Spleen (tissue), 11 donors: ENCODE measurements at regions not wholly inside any gene's neighbourhood (a gene's known extent, or its start where the extent isn't known, plus 50 kb on each side); places are given as distances from the start of the nearest gene placed in this dataset.

ENCODE experiments used
- DNase-seq: peaks from one replicate; pipeline ENCODE4 v3.0.0-alpha.2; 2020
- H3K27ac ChIP-seq, 8 donors: fragments of 200-600 bp; sonication (generic) in 7 of 8; 1 replicate in 4 of 8; 2 replicates in 4 of 8; pipeline versions ENCODE4 v1.5.0 to v1.8.0; 2016 to 2021; ENCODE audit warnings: inconsistent platforms in 4 of 8, mild to moderate bottlenecking in 4 of 8, moderate library complexity in 1 of 8
- H3K27me3 ChIP-seq, 7 donors: fragments of 200-600 bp; sonication (generic) in 6 of 7; replicated peaks in 1 of 7; 1 replicate in 4 of 7; 2 replicates in 3 of 7; pipeline versions ENCODE4 v1.5.0 to v1.8.0; 2016 to 2021; ENCODE audit warnings: inconsistent platforms in 3 of 7, mild to moderate bottlenecking in 1 of 7
- H3K36me3 ChIP-seq, 6 donors: fragments of 200-600 bp; sonication (generic) in 5 of 6; 1 replicate in 4 of 6; 2 replicates in 2 of 6; pipeline versions ENCODE4 v1.5.0 to v1.8.0; 2016 to 2021; ENCODE audit warnings: inconsistent platforms in 2 of 6
- H3K4me1 ChIP-seq, 6 donors: fragments of 200-600 bp; sonication (generic) in 5 of 6; 1 replicate in 3 of 6; 2 replicates in 3 of 6; pipeline versions ENCODE4 v1.5.0 to v1.8.0; 2016 to 2021; ENCODE audit warnings: inconsistent platforms in 3 of 6
- H3K4me3 ChIP-seq, 8 donors: fragments of 200-600 bp; sonication (generic) in 7 of 8; 1 replicate in 4 of 8; 2 replicates in 4 of 8; pipeline versions ENCODE4 v1.5.0 to v1.8.0; 2016 to 2021; ENCODE audit warnings: inconsistent platforms in 4 of 8, mild to moderate bottlenecking in 4 of 8, moderate library complexity in 2 of 8
- H3K9me3 ChIP-seq, 8 donors: fragments of 200-600 bp; sonication (generic) in 7 of 8; 1 replicate in 4 of 8; 2 replicates in 4 of 8; pipeline versions ENCODE4 v1.5.0 to v1.8.0; 2016 to 2021; ENCODE audit warnings: inconsistent platforms in 4 of 8
- POLR2A ChIP-seq, 3 donors: fragments of 450-650 bp; IDR thresholded peaks; one replicate each; pipeline ENCODE4 v1.5.1; 2017; ENCODE audit warnings: antibody characterized with exemption in 3 of 3, mild to moderate bottlenecking in 1 of 3
- POLR2AphosphoS5 ChIP-seq, 3 donors: sonication (generic); formaldehyde crosslinking; IDR thresholded peaks; one replicate each; pipeline ENCODE4 v1.5.1; 2017; ENCODE audit warnings: antibody characterized with exemption in 3 of 3
- WGBS, 5 donors: extraction: QIAGEN DNeasy Blood & Tissue Kit in 3 of 5; methylation state at CpG; one replicate each; pipeline versions ENCODE4 v1.1.5 to v1.1.7; 2013 to 2018; 5-methylcytosine and 5-hydroxymethylcytosine counted together
- intact Hi-C: fragments of 100-400 bp; cut with DNase I; formaldehyde crosslinking; loops from one replicate; pipeline ENCODE4 v1.15.0; 2023; ENCODE audit warnings: low total_unique reads
- TF ChIP-seq, protein P1 (sequence below), 11 experiments: fragments of 200-600 bp in 7 of 11; fragments of 450-650 bp in 4 of 11; sonication (generic) in 4 of 11; IDR thresholded peaks in 8 of 11; conservative IDR thresholded peaks in 3 of 11; 1 replicate in 7 of 11; 2 replicates in 4 of 11; pipeline versions ENCODE4 v1.4.0 to v1.8.0; 2016 to 2021; ENCODE audit warnings: antibody characterized with exemption in 11 of 11, inconsistent platforms in 4 of 11, mild to moderate bottlenecking in 1 of 11
- donor health status: healthy with polysubstance abuse.
- donor health status: DM: no; HTN: no; CAD: no; lungs with moderate emphysema.
- donor health status: DM: no; HTN: no; CAD: no.
- donor health status: Bipolar disorder and iron deficiency.
- donor health status: healthy.
- donor health status: DM: no; HTN: no; CAD: no.
- donor health status: DM: yes; HTN: yes; CAD: no.

GRCh38 chr7:115224922-115225321, 303.0 kb downstream of the MDFIC start:
- peaks cover 0 to 3% (median 0%) of the 10 kb centered on the region in 7 donors for H3K27me3 ChIP-seq
- TF ChIP-seq POLR2AphosphoS5 (IDR thresholded peaks at IDR 0.05) = no peak
- TF ChIP-seq, protein P1, sequence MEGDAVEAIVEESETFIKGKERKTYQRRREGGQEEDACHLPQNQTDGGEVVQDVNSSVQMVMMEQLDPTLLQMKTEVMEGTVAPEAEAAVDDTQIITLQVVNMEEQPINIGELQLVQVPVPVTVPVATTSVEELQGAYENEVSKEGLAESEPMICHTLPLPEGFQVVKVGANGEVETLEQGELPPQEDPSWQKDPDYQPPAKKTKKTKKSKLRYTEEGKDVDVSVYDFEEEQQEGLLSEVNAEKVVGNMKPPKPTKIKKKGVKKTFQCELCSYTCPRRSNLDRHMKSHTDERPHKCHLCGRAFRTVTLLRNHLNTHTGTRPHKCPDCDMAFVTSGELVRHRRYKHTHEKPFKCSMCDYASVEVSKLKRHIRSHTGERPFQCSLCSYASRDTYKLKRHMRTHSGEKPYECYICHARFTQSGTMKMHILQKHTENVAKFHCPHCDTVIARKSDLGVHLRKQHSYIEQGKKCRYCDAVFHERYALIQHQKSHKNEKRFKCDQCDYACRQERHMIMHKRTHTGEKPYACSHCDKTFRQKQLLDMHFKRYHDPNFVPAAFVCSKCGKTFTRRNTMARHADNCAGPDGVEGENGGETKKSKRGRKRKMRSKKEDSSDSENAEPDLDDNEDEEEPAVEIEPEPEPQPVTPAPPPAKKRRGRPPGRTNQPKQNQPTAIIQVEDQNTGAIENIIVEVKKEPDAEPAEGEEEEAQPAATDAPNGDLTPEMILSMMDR (IDR thresholded peaks at IDR 0.05 in 8 of 11, conservative IDR thresholded peaks at IDR 0.05 in 3 of 11) = no peak
- no peak for TF ChIP-seq POLR2A (IDR thresholded peaks at IDR 0.05)
- 84 to 96% (median 86%) methylated on average over 6 of the region's 6 CpGs for WGBS, 5 donors

DNA sequence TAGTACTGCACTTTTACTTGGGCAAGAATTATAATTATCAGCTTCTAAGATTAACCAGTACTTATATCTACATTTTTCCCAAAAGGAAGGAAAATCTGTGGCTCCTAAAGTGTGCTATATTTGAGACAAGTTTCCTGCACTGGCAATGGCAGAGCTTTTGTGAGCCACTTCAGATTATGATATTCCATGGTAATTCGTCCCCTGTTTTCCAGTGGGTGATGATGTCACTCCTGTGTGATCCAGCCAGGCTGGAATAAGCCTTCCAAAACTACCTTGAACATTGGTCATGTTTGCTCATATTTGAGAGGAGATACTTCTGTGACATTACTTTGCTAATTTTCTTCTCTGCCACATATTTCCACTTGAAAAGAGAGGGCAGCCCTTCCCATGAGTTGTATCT, 302.1 kb downstream of the MDFIC start:
- no peaks in the 10 kb centered on the region for H3K9me3 ChIP-seq
- H3K27ac ChIP-seq = no peak overlapping the region
- H3K36me3 ChIP-seq = no peaks in the 10 kb centered on the region
- peaks cover 0 to 3% (median 0%) of the 10 kb centered on the region in 7 donors for H3K27me3 ChIP-seq
- H3K4me3 ChIP-seq = no peak overlapping the region
- WGBS, 5 donors = 41 to 75% (median 53%) methylated on average over 1 of the region's 1 CpG
- intact Hi-C loops = no loop called here
- TF ChIP-seq, protein P1 (IDR thresholded peaks at IDR 0.05 in 8 of 11, conservative IDR thresholded peaks at IDR 0.05 in 3 of 11) = no peak
- no peak for TF ChIP-seq POLR2AphosphoS5 (IDR thresholded peaks at IDR 0.05)
- no peak for DNase-seq
- no peaks in the 10 kb centered on the region for H3K4me1 ChIP-seq

More at GRCh38 chr7:115224922-115225321, 303.0 kb downstream of the MDFIC start:
- no peak overlapping the region for H3K4me3 ChIP-seq
- H3K9me3 ChIP-seq = no peaks in the 10 kb centered on the region
- DNase-seq = no peak
- no peaks in the 10 kb centered on the region for H3K4me1 ChIP-seq
- intact Hi-C loops = no loop called here
- H3K36me3 ChIP-seq = no peaks in the 10 kb centered on the region
- no peak overlapping the region for H3K27ac ChIP-seq

DNA sequence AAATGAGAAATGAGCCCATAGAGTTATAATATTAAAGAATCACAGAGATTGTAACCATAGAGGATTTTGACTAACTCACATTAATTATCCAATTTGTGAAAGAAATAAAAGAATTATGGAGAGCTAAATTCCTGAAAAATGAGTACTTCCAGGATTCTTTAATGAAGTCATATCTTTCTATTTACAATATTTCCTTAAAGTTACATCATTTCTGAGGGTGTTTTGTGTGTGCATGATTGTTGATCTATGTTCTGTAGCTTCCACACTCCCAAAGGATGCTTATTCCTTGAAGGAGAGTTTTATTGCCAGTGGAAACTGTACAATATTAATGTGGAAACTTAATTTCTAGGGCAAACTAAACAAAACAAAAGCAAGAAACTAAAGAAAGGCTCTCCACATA, 299.6 kb downstream of the MDFIC start:
- Histone ChIP-seq H3K27ac (no peak overlapping the region), H3K27me3 (no peaks in the 10 kb centered on the region), H3K4me1 (no peaks in the 10 kb centered on the region), H3K36me3 (no peaks in the 10 kb centered on the region), H3K9me3 (no peaks in the 10 kb centered on the region), H3K4me3 (no peak overlapping the region)
- DNase-seq = no peak
- intact Hi-C loops = no loop called here
- no peak for TF ChIP-seq POLR2AphosphoS5 (IDR thresholded peaks at IDR 0.05)
- TF ChIP-seq, protein P1 (IDR thresholded peaks at IDR 0.05 in 8 of 11, conservative IDR thresholded peaks at IDR 0.05 in 3 of 11) = no peak

DNA sequence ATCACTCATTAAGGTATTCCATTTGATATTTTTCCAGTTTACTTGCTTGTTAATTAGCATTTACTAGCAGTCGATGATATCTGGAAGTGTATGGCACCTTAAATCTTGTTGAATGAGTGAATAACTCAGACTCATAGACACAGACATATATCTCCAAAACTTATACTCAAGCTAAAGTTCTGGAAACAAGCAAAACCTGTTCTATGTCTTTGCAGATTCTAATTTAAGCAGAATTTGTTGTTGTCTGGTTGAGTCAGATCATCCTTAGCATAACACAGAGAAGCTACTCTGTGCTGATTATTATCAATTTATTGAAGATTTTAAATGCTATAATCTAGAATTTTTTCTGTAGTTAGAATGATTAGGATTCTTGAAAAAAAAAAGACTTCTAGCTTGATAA, 296.2 kb downstream of the MDFIC start:
- no peaks in the 10 kb centered on the region for H3K4me1 ChIP-seq
- H3K36me3 ChIP-seq = no peaks in the 10 kb centered on the region
- 88 to 98% (median 93%) methylated on average over 1 of the region's 1 CpG for WGBS, 5 donors
- H3K27ac ChIP-seq = no peak overlapping the region
- intact Hi-C loops = loop anchor here (10.0 kb wide), 1 partner anchor 353 kb away; no protein-coding TSS in a partner anchor
- H3K9me3 ChIP-seq = no peaks in the 10 kb centered on the region
- no peaks in the 10 kb centered on the region for H3K27me3 ChIP-seq
- H3K4me3 ChIP-seq = no peak overlapping the region
- no peak for TF ChIP-seq POLR2AphosphoS5 (IDR thresholded peaks at IDR 0.05)
- no peak for DNase-seq

DNA sequence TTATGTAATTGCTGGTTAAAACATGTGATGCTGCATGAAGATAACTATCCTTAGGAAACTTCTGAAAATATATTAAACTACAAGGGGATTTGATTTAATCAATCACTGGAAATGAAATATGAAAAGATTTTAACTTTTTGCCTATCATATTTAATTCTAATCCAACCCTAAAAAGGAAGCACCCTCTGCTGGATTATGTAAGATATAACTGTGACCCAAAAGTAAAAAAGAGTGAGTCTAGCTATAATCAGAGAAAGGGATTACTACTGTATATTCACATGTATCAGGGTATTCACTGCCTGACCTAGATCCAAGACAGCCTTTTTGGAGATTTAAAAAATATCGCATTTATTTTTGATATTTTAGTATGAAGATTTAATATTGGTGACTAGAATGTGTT, 295.5 kb downstream of the MDFIC start:
- H3K4me3 ChIP-seq = no peak overlapping the region
- WGBS, 5 donors = 35 to 90% (median 70%) methylated on average over 1 of the region's 1 CpG
- H3K4me1 ChIP-seq = no peaks in the 10 kb centered on the region
- H3K27ac ChIP-seq = no peak overlapping the region
- TF ChIP-seq, protein P1 (IDR thresholded peaks at IDR 0.05 in 8 of 11, conservative IDR thresholded peaks at IDR 0.05 in 3 of 11) = peak in 5 of 11 experiments; percentile 16 to 52 (median 27)
- no peak for TF ChIP-seq POLR2AphosphoS5 (IDR thresholded peaks at IDR 0.05)
- H3K36me3 ChIP-seq = no peaks in the 10 kb centered on the region
- no peak for DNase-seq
- no peaks in the 10 kb centered on the region for H3K9me3 ChIP-seq
- H3K27me3 ChIP-seq = no peaks in the 10 kb centered on the region
- intact Hi-C loops = loop anchor here (10.0 kb wide), 1 partner anchor 353 kb away; no protein-coding TSS in a partner anchor
